ENCODE measurements at regions not wholly inside any gene's neighbourhood (a gene's known extent, or its start where the extent isn't known, plus 50 kb on each side); places are given as distances from the start of the nearest gene placed in this dataset.

GRCh38 chr18:38025433-38026038, 459.9 kb upstream of the CELF4 start:
- Histone ChIP-seq H3K9me3 (ENCODE audit: insufficient read depth in 2 of 2, low read depth in 1 of 2, low read length in 1 of 2) (no peaks in the 10 kb centered on the region), H3K27ac (ENCODE audit: low read depth, low read length) (no peak overlapping the region), H2BK12ac (ENCODE audit: low read depth, low read length) (no peak overlapping the region; the same call in 1 of the 2 replicates), H2BK5ac (ENCODE audit: low read depth, low read length) (no peak overlapping the region), H3K14ac (ENCODE audit: insufficient read length) (no peak overlapping the region), H3K4me2 (ENCODE audit: insufficient read depth in 1 of 2, low read depth in 2 of 2, low read length in 2 of 2) (no peak overlapping the region), H2BK20ac (ENCODE audit: low read length) (0 out of 2 replicates have a peak overlapping the region, but pooled peaks have one; percentile 48), H2BK15ac (ENCODE audit: low read length) (no peak overlapping the region), H3K9ac (replicated peaks in 1 of 4; ENCODE audit: extremely low read depth in 1 of 4, low read depth in 3 of 4, low read length in 3 of 4) (no peak overlapping the region), H3K79me1 (ENCODE audit: low read depth, low read length) (no peaks in the 10 kb centered on the region), H2BK120ac (replicated peaks; ENCODE audit: low read depth, low read length) (no peak overlapping the region), H3K56ac (replicated peaks; ENCODE audit: insufficient read length, low read depth, low read length) (no peak overlapping the region), H3K4ac (replicated peaks; ENCODE audit: insufficient read length, low read depth, low read length) (no peak overlapping the region), H4K8ac (ENCODE audit: extremely low read depth, insufficient read depth, low read length) (no peak overlapping the region), H3K36me3 (ENCODE audit: control insufficient read depth in 2 of 4, insufficient read depth in 4 of 4, low read length in 3 of 4) (no peaks in the 10 kb centered on the region), H2AFZ (ENCODE audit: low read length) (0 out of 2 replicates have a peak overlapping the region, but pooled peaks have one; percentile 15), H3K4me1 (replicated peaks in 1 of 4; ENCODE audit: control insufficient read depth in 3 of 4, insufficient read depth in 4 of 4, low read length in 3 of 4) (peaks cover 0 to 5% (median 0%) of the 10 kb centered on the region in 4 experiments; a peak in 3 of 7 replicates), H3K23me2 (ENCODE audit: low read depth, low read length) (no peaks in the 10 kb centered on the region; the same call in 1 of the 2 replicates), H3K79me2 (ENCODE audit: control insufficient read depth in 1 of 2, insufficient read depth in 2 of 2, low read length in 2 of 2) (no peaks in the 10 kb centered on the region), H3K27me3 (replicated peaks in 1 of 4; ENCODE audit: control insufficient read depth in 3 of 4, extremely low read depth in 1 of 4, insufficient read depth in 3 of 4, low read length in 3 of 4) (no peaks in the 10 kb centered on the region), H3K4me3 (ENCODE audit: extremely low read depth in 1 of 4, insufficient read depth in 2 of 4, low read depth in 3 of 4, low read length in 4 of 4) (no peak overlapping the region), H4K20me1 (replicated peaks in 1 of 2; ENCODE audit: control insufficient read depth in 1 of 2, insufficient read depth in 2 of 2, low read length in 2 of 2) (no peaks in the 10 kb centered on the region), H3K18ac (ENCODE audit: extremely low read depth, low read length) (0 out of 2 replicates have a peak overlapping the region, but pooled peaks have one; percentile 28), H4K91ac (replicated peaks; ENCODE audit: insufficient read length, low read length) (no peak overlapping the region), H4K5ac (ENCODE audit: insufficient read length, low read depth, low read length) (no peak overlapping the region), H2AK5ac (ENCODE audit: low read depth, low read length) (no peak overlapping the region), H3K23ac (ENCODE audit: insufficient read length) (no peak overlapping the region)
- ChIA-PET CTCF (ENCODE audit: partially characterized antibody) (interaction anchor here (0.6 to 1.1 kb wide), 2 partner anchors 24 to 464 kb away, joined by 3 to 5 read pairs; no protein-coding TSS in a partner anchor), POLR2A (ENCODE audit: partially characterized antibody) (no interaction called here)
- TF ChIP-seq ATF2 (IDR thresholded peaks at IDR 0.05; ENCODE audit: low read length) (no peak), JUND (IDR thresholded peaks at IDR 0.05; ENCODE audit: low read length) (peak; percentile 37; the same call in 1 of the 2 replicates), EP300 (IDR thresholded peaks at IDR 0.05; ENCODE audit: borderline replicate concordance in 1 of 2, low read depth in 2 of 2, low read length in 2 of 2) (no peak), TEAD4 (IDR thresholded peaks at IDR 0.05; ENCODE audit: low read depth, low read length) (peak; percentile 88)
- DNase-seq (ENCODE audit: low read depth in 1 of 2, low spot score in 2 of 2) = peak in 1 of 2 experiments; percentile 9
- WGBS, 2 experiments (ENCODE audit: extremely low coverage in 1 of 2, insufficient coverage in 1 of 2, insufficient read length in 1 of 2, insufficient replicate concordance in 2 of 2, low coverage in 1 of 2, low lambda C conversion rate in 2 of 2, missing lambda C conversion rate in 1 of 2) = 75% methylated on average over 4 of the region's 4 CpGs; no CpG with 5 or more reads in 1 of the 2 experiments
- no peak for FAIRE-seq

Measured in H1 (cell line).